Upper lobe of left lung (tissue), 6 donors: ENCODE measurements at regions not wholly inside any gene's neighbourhood (a gene's known extent, or its start where the extent isn't known, plus 50 kb on each side); places are given as distances from the start of the nearest gene placed in this dataset.

Experiments
- ATAC-seq, 2 donors: fragments of 200-7000 bp; cut with Tn5 transposase; one replicate each; pipeline ENCODE4 v1.9.1; 2022; ENCODE audit warnings: mild to moderate bottlenecking in 2 of 2, moderate library complexity in 2 of 2; ENCODE audit not compliant: low FRiP score in 2 of 2
- DNase-seq, 2 donors: peaks; one replicate each; pipeline ENCODE4 v3.0.0-alpha.2; 2019 to 2020
- H3K27ac ChIP-seq, 4 donors: fragments of 200-600 bp; sonication (generic); one replicate each; pipeline ENCODE4 v1.5.1; 2016 to 2019
- H3K27me3 ChIP-seq, 4 donors: fragments of 200-600 bp; sonication (generic); one replicate each; pipeline ENCODE4 v1.5.1; 2017 to 2019
- H3K36me3 ChIP-seq, 4 donors: fragments of 200-600 bp; sonication (generic); one replicate each; pipeline ENCODE4 v1.5.1; 2016 to 2019
- H3K4me1 ChIP-seq, 4 donors: fragments of 200-600 bp; sonication (generic); one replicate each; pipeline ENCODE4 v1.5.1; 2018 to 2019
- H3K4me3 ChIP-seq, 4 donors: fragments of 200-600 bp; sonication (generic); one replicate each; pipeline ENCODE4 v1.5.1; 2017 to 2019; ENCODE audit warnings: mild to moderate bottlenecking in 2 of 4, moderate library complexity in 1 of 4
- H3K9me3 ChIP-seq, 4 donors: fragments of 200-600 bp; sonication (generic); one replicate each; pipeline ENCODE4 v1.5.1; 2018 to 2019
- EP300 ChIP-seq, 4 donors: sonication (generic); formaldehyde crosslinking; IDR thresholded peaks; one replicate each; pipeline ENCODE4 v1.5.1; 2017; ENCODE audit warnings: antibody characterized with exemption in 4 of 4, control low read depth in 2 of 4
- POLR2A ChIP-seq, 4 donors: fragments of 450-650 bp; IDR thresholded peaks; one replicate each; pipeline ENCODE4 v1.5.1; 2016 to 2017; ENCODE audit warnings: antibody characterized with exemption in 4 of 4, mild to moderate bottlenecking in 2 of 4
- POLR2AphosphoS5 ChIP-seq, 2 donors: sonication (generic); formaldehyde crosslinking; IDR thresholded peaks; one replicate each; pipeline ENCODE4 v1.5.1; 2017; ENCODE audit warnings: antibody characterized with exemption in 2 of 2
- WGBS, 2 donors: methylation state at CpG; one replicate each; pipeline ENCODE4 v1.1.5; 2017 to 2018; 5-methylcytosine and 5-hydroxymethylcytosine counted together
- TF ChIP-seq, protein P1 (sequence below), 6 experiments: fragments of 450-650 bp in 4 of 6; fragments of 200-600 bp in 2 of 6; sonication (generic) in 2 of 6; IDR thresholded peaks; one replicate each; pipeline ENCODE4 v1.5.1; 2016 to 2019; ENCODE audit warnings: antibody characterized with exemption in 6 of 6
- donor health status: DM: no; HTN: no; CAD: no; lungs with moderate emphysema.
- donor health status: DM: no; HTN: yes; CAD: no; lungs with severe emphysema.

DNA sequence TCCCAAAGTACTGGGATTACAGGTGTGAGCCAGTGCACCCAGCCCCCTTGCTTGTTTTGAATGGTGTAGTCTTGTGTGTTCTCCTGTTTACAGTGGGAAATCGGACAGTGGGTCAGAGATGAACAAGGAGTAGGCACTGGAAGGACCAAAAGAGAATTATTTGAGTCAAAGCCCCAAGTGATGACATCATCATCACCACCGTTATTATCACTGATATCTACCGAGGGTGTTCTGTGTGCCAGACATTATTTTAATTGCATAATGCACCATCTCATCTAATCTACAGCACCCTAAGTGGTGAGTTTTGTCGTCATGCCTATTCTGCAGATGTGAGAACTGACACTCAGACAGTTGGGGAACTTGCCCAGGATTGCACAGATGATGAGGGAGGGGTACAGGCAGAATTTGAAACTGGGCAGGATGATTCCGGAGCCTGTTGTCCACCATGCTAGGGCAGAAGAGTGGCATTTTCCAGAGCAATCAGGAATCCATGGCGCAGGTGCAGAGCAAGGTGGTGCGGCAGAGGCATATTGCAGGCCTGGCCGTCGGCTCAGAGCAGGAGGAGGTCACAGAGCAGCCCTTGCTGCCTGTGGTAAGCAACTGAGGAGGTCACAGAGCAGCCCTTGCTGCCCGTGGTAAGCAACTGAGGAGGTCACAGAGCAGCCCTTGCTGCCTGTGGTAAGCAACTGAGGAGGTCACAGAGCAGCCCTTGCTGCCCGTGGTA is 137.0 kb upstream of the HDAC4 start:
- WGBS, 2 donors = 78 to 83% methylated on average over 8 to 11 of the region's 11 CpGs
- Histone ChIP-seq H3K9me3 (peaks cover 0 to 6% (median 0%) of the 10 kb centered on the region in 4 donors), H3K4me1 (no peaks in the 10 kb centered on the region), H3K36me3 (no peaks in the 10 kb centered on the region), H3K4me3 (no peak overlapping the region), H3K27me3 (no peaks in the 10 kb centered on the region), H3K27ac (no peak overlapping the region)
- no peak for DNase-seq
- no peak for ATAC-seq
- TF ChIP-seq, protein P1, sequence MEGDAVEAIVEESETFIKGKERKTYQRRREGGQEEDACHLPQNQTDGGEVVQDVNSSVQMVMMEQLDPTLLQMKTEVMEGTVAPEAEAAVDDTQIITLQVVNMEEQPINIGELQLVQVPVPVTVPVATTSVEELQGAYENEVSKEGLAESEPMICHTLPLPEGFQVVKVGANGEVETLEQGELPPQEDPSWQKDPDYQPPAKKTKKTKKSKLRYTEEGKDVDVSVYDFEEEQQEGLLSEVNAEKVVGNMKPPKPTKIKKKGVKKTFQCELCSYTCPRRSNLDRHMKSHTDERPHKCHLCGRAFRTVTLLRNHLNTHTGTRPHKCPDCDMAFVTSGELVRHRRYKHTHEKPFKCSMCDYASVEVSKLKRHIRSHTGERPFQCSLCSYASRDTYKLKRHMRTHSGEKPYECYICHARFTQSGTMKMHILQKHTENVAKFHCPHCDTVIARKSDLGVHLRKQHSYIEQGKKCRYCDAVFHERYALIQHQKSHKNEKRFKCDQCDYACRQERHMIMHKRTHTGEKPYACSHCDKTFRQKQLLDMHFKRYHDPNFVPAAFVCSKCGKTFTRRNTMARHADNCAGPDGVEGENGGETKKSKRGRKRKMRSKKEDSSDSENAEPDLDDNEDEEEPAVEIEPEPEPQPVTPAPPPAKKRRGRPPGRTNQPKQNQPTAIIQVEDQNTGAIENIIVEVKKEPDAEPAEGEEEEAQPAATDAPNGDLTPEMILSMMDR (IDR thresholded peaks at IDR 0.05) = no peak

DNA sequence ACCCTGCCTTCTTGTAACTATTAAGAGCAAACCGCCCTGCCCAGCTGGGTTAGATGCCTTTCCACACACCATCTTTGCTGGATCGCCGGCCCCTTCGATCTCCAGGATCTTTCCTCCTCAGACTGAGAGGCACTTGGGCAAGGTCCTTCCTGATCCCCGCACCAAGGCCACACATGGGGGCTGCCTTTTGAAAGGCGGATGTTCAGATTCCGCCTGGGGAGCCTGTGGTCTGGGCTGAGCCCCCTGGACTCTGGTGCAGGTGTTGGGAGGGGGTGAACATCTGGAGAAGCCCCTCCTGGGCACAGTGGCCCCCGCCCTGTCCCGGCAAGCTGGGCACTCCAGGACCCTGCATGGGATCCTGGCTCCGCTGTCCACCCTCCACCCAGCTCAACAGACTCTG is 135.4 kb upstream of the HDAC4 start:
- no peaks in the 10 kb centered on the region for H3K27me3 ChIP-seq

DNA sequence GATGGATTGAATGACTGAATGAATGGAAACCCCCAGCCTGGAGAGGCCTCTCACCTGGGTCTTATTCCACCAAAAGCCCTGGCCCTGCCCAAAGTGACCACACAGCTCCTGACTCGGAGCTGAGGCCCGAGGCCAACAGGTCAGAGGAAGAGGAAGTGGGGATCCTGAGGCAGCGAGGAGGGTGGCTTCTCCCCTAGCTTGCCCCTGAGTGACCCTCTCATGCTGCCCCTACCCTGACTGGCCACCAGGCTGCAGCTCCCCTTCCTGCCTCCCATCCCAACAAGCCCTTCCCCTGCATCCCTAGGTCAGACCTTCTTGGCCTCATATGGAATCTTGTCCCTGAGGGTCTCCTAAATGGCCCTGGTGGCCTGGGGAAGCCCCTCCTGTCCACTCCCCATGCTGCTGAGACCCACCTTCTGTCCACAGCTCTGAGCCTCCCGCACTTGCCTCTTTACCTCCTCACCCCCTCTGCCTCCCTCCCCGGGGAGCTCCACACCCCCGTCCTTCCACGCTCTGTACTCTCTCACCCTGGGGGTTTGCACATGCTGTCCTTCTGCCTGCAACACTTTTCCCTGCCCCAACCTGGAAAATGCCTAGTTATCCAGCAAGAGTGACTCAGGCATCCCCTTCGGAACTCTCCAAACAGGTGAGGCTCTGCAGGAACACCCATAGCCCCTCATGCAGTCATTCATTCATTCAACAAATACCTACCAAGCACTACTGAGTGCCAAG is 134.8 kb upstream of the HDAC4 start:
- Histone ChIP-seq H3K4me3 (no peak overlapping the region), H3K27ac (no peak overlapping the region), H3K9me3 (peaks cover 0 to 6% (median 0%) of the 10 kb centered on the region in 4 donors), H3K36me3 (no peaks in the 10 kb centered on the region), H3K4me1 (no peaks in the 10 kb centered on the region), H3K27me3 (no peaks in the 10 kb centered on the region)
- TF ChIP-seq POLR2A (IDR thresholded peaks at IDR 0.05) = no peak
- no peak for TF ChIP-seq EP300 (IDR thresholded peaks at IDR 0.05)
- no peak for TF ChIP-seq POLR2AphosphoS5 (IDR thresholded peaks at IDR 0.05)
- TF ChIP-seq, protein P1 (IDR thresholded peaks at IDR 0.05) = no peak
- no peak for DNase-seq
- ATAC-seq = no peak
- 71 to 91% methylated on average over 8 of the region's 8 CpGs for WGBS, 2 donors

More for the DNA sequence above, 135.4 kb upstream of the HDAC4 start:
- H3K4me1 ChIP-seq = no peaks in the 10 kb centered on the region
- H3K4me3 ChIP-seq = no peak overlapping the region
- H3K27ac ChIP-seq = no peak overlapping the region
- H3K9me3 ChIP-seq = peaks cover 0 to 6% (median 0%) of the 10 kb centered on the region in 4 donors
- DNase-seq = no peak
- no peak for ATAC-seq
- H3K36me3 ChIP-seq = no peaks in the 10 kb centered on the region
- TF ChIP-seq, protein P1 (IDR thresholded peaks at IDR 0.05) = no peak
- TF ChIP-seq POLR2A (IDR thresholded peaks at IDR 0.05) (no peak), POLR2AphosphoS5 (IDR thresholded peaks at IDR 0.05) (no peak), EP300 (IDR thresholded peaks at IDR 0.05) (no peak)
- 94 to 96% methylated on average over 8 to 10 of the region's 10 CpGs for WGBS, 2 donors

DNA sequence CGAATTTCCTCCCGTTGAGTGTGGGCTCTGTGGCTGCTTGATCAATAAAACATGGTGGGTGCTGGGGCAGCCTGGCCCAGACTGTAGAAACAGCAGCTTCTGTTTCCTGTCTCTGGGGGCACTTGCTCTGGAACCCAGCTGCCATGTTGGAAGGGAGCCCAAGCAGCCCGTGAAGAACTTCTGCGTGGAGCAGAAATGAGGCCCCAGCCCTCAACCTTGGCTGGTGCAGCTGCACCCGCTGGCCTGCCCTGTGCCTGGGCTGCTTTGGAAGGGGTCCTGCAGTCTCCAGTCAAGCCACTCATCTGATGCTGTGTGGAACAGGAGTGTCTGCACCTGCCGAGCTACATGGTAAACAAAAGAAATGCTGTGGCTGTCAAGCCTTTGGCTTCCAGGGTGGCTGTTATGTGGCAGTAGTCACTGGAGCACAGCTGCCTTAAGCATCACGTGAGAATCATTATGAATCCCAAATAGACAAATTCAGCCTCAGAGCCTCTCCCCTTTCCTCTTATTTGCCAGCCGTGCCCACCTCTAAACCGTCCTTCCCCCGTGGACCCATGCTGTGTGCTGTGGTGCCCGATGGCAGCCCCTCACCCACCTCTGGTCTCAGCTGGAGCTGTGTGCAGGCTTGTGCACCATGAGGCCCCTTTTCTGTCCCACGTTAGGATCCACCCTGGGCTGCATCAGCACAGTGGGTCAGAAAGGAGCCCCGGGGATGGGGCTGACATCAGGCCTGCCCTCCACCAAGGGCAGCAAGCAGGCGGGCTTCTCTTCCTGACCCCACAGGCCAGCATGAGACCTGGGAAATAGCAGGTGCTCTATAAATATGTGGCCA is 134.0 kb upstream of the HDAC4 start:
- DNase-seq (no peak), ATAC-seq (no peak)
- WGBS, 2 donors = 93 to 94% methylated on average over 10 to 14 of the region's 14 CpGs
- H3K4me1 ChIP-seq = no peaks in the 10 kb centered on the region
- H3K36me3 ChIP-seq = no peaks in the 10 kb centered on the region
- no peak overlapping the region for H3K27ac ChIP-seq
- no peaks in the 10 kb centered on the region for H3K27me3 ChIP-seq
- TF ChIP-seq POLR2A (IDR thresholded peaks at IDR 0.05) = no peak
- TF ChIP-seq EP300 (IDR thresholded peaks at IDR 0.05) = no peak
- TF ChIP-seq POLR2AphosphoS5 (IDR thresholded peaks at IDR 0.05) = no peak
- TF ChIP-seq, protein P1 (IDR thresholded peaks at IDR 0.05) = no peak
- no peak overlapping the region for H3K4me3 ChIP-seq
- H3K9me3 ChIP-seq = peaks cover 0 to 6% (median 0%) of the 10 kb centered on the region in 4 donors
